ENCODE measurements at regions not wholly inside any gene's neighbourhood (a gene's known extent, or its start where the extent isn't known, plus 50 kb on each side); places are given as distances from the start of the nearest gene placed in this dataset.

- TF ChIP-seq POLR2A (IDR thresholded peaks at IDR 0.05) = no peak
- TF ChIP-seq CTCF (IDR thresholded peaks at IDR 0.05) = no peak
Measured at GRCh38 chr17:34714475-34715410, 135.4 kb downstream of the TMEM132E start.
